HEK293T (cell line): ENCODE measurements at regions not wholly inside any gene's neighbourhood (a gene's known extent, or its start where the extent isn't known, plus 50 kb on each side); places are given as distances from the start of the nearest gene placed in this dataset.

Source experiments
- ELF4 ChIP-seq: fragments of 450-650 bp; IDR thresholded peaks from 2 replicates; pipeline ENCODE4 v1.6.1; 2017; ENCODE audit warnings: antibody characterized with exemption
- FOXA1 ChIP-seq: fragments of 450-650 bp; IDR thresholded peaks from 2 replicates; pipeline ENCODE4 v1.6.1; 2016; ENCODE audit warnings: mild to moderate bottlenecking
- FOXK2 ChIP-seq: fragments of 450-650 bp; IDR thresholded peaks from 2 replicates; pipeline ENCODE4 v1.6.1; 2016; ENCODE audit warnings: mild to moderate bottlenecking
- FOXM1 ChIP-seq: fragments of 450-650 bp; IDR thresholded peaks from 2 replicates; pipeline ENCODE4 v1.6.1; 2017; ENCODE audit warnings: mild to moderate bottlenecking, borderline replicate concordance
- HDGF ChIP-seq: fragments of 450-650 bp; IDR thresholded peaks from 2 replicates; pipeline ENCODE4 v1.6.1; 2017; ENCODE audit warnings: antibody characterized with exemption, borderline replicate concordance
- NFRKB ChIP-seq: fragments of 450-650 bp; IDR thresholded peaks from 2 replicates; pipeline ENCODE4 v1.6.1; 2016; ENCODE audit warnings: mild to moderate bottlenecking, moderate library complexity
- PKNOX1 ChIP-seq: fragments of 450-650 bp; IDR thresholded peaks from 2 replicates; pipeline ENCODE4 v1.6.1; 2016
- SP1 ChIP-seq: fragments of 450-650 bp; IDR thresholded peaks from 2 replicates; pipeline ENCODE4 v1.6.1; 2017
- SUZ12 ChIP-seq: fragments of 450-650 bp; IDR thresholded peaks from 2 replicates; pipeline ENCODE4 v1.6.1; 2016; ENCODE audit warnings: mild to moderate bottlenecking
- TARDBP ChIP-seq: fragments of 450-650 bp; IDR thresholded peaks from 2 replicates; pipeline ENCODE4 v1.6.1; 2016
- ZNF384 ChIP-seq: fragments of 450-650 bp; IDR thresholded peaks from 2 replicates; pipeline ENCODE4 v1.6.1; 2016

GRCh38 chr20:6209093-6209492 lies 86.3 kb upstream of the FERMT1 start:
- TF ChIP-seq TARDBP, result no peak
- no peak for TF ChIP-seq ELF4
- TF ChIP-seq SUZ12, result no peak
- no peak for TF ChIP-seq NFRKB
- no peak for TF ChIP-seq FOXM1
- no peak for TF ChIP-seq FOXK2
- no peak for TF ChIP-seq SP1
- TF ChIP-seq ZNF384, result no peak
- TF ChIP-seq PKNOX1, result no peak
- no peak for TF ChIP-seq HDGF
- TF ChIP-seq FOXA1, result no peak
